Stomach (tissue), 8 donors: ENCODE measurements at regions not wholly inside any gene's neighbourhood (a gene's known extent, or its start where the extent isn't known, plus 50 kb on each side); places are given as distances from the start of the nearest gene placed in this dataset.

Experiments
- DNase-seq, 2 donors: peaks; one replicate each; pipeline versions ENCODE4 v3.0.0 to v3.0.0-alpha.2; 2013 to 2019
- H3K27ac ChIP-seq, 5 donors: fragments of 200-600 bp in 4 of 5; sonication (generic) in 4 of 5; one replicate each; pipeline ENCODE4 v1.5.1; 2013 to 2019; ENCODE audit warnings: mild to moderate bottlenecking in 1 of 5, moderate library complexity in 1 of 5
- H3K27me3 ChIP-seq, 3 donors: fragments of 200-600 bp; sonication (generic); one replicate each; pipeline ENCODE4 v1.5.1; 2017 to 2019; ENCODE audit warnings: mixed run types in 1 of 3
- H3K36me3 ChIP-seq, 4 donors: fragments of 200-600 bp; sonication (generic); 1 replicate in 3 of 4; 2 replicates in 1 of 4; pipeline ENCODE4 v1.5.1; 2016 to 2019
- H3K4me1 ChIP-seq, 4 donors: fragments of 200-600 bp; sonication (generic); one replicate each; pipeline ENCODE4 v1.5.1; 2016 to 2019
- H3K4me3 ChIP-seq, 4 donors: fragments of 200-600 bp; sonication (generic) in 3 of 4; one replicate each; pipeline ENCODE4 v1.5.1; 2016 to 2019; ENCODE audit warnings: mild to moderate bottlenecking in 1 of 4
- H3K9me3 ChIP-seq, 4 donors: fragments of 200-600 bp; sonication (generic); one replicate each; pipeline ENCODE4 v1.5.1; 2016 to 2019
- EP300 ChIP-seq: sonication (generic); formaldehyde crosslinking; IDR thresholded peaks from one replicate; pipeline ENCODE4 v1.6.1; 2017; ENCODE audit warnings: antibody characterized with exemption
- POLR2A ChIP-seq, 4 donors: fragments of 450-650 bp; IDR thresholded peaks; one replicate each; pipeline ENCODE4 v1.6.1; 2016; ENCODE audit warnings: antibody characterized with exemption in 4 of 4, control low read depth in 2 of 4, mild to moderate bottlenecking in 1 of 4, moderate library complexity in 1 of 4
- POLR2AphosphoS5 ChIP-seq, 3 donors: sonication (generic); formaldehyde crosslinking; IDR thresholded peaks; one replicate each; pipeline ENCODE4 v1.6.1; 2016; ENCODE audit warnings: antibody characterized with exemption in 3 of 3
- WGBS, 5 donors: extraction: QIAGEN DNeasy Blood & Tissue Kit in 3 of 5; methylation state at CpG; one replicate each; pipeline versions ENCODE4 v1.1.5 to v1.1.7; 2013 to 2018; 5-methylcytosine and 5-hydroxymethylcytosine counted together
- intact Hi-C: fragments of 100-400 bp; cut with DNase I; formaldehyde crosslinking; loops from one replicate; pipeline ENCODE4 v1.15.1; 2023; ENCODE audit warnings: low total_unique reads
- TF ChIP-seq, protein P1 (sequence below), 7 experiments: fragments of 450-650 bp in 4 of 7; fragments of 200-600 bp in 3 of 7; sonication (generic) in 3 of 7; IDR thresholded peaks; one replicate each; pipeline ENCODE4 v1.5.1; 2016 to 2019; ENCODE audit warnings: antibody characterized with exemption in 7 of 7, control low read depth in 2 of 7, mild to moderate bottlenecking in 1 of 7
- donor health status: healthy with polysubstance abuse.
- donor health status: Bipolar disorder and iron deficiency.
- donor health status: healthy.

DNA sequence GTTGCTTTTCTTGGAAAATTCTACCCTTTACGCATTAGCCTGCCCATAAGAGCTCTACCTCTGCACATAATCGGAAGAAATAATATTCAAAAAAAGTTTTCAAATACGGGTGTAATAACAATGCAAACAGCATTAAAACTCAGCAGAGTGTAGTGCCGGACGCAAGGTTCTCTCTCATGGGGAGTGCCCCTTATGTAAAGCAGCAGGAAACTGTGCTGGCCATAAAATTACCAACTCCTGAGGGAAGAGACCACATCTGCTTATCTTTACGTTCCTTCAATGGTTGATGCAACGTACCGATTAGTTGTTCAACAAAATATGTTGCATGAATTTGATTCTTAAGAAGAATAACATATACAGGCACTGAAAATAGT lies 118.7 kb upstream of the TMCC3 start:
- WGBS, 5 donors, result 71 to 79% (median 72%) methylated on average over 8 of the region's 8 CpGs
- no peak overlapping the region for H3K27ac ChIP-seq
- no peak for DNase-seq
- H3K36me3 ChIP-seq, result no peaks in the 10 kb centered on the region
- H3K27me3 ChIP-seq, result no peaks in the 10 kb centered on the region
- TF ChIP-seq POLR2AphosphoS5 (IDR thresholded peaks at IDR 0.05) (no peak), EP300 (no peak), POLR2A (IDR thresholded peaks at IDR 0.05) (no peak)
- TF ChIP-seq, protein P1, sequence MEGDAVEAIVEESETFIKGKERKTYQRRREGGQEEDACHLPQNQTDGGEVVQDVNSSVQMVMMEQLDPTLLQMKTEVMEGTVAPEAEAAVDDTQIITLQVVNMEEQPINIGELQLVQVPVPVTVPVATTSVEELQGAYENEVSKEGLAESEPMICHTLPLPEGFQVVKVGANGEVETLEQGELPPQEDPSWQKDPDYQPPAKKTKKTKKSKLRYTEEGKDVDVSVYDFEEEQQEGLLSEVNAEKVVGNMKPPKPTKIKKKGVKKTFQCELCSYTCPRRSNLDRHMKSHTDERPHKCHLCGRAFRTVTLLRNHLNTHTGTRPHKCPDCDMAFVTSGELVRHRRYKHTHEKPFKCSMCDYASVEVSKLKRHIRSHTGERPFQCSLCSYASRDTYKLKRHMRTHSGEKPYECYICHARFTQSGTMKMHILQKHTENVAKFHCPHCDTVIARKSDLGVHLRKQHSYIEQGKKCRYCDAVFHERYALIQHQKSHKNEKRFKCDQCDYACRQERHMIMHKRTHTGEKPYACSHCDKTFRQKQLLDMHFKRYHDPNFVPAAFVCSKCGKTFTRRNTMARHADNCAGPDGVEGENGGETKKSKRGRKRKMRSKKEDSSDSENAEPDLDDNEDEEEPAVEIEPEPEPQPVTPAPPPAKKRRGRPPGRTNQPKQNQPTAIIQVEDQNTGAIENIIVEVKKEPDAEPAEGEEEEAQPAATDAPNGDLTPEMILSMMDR (IDR thresholded peaks at IDR 0.05), result no peak
- no peak overlapping the region for H3K4me3 ChIP-seq
- intact Hi-C loops, result loop anchor here (10.0 kb wide), 1 partner anchor 224 kb away; no protein-coding TSS in a partner anchor
- peaks cover 0 to 17% (median 12%) of the 10 kb centered on the region in 4 donors for H3K4me1 ChIP-seq
- H3K9me3 ChIP-seq, result peaks cover 0 to 4% (median 2%) of the 10 kb centered on the region in 4 donors

DNA sequence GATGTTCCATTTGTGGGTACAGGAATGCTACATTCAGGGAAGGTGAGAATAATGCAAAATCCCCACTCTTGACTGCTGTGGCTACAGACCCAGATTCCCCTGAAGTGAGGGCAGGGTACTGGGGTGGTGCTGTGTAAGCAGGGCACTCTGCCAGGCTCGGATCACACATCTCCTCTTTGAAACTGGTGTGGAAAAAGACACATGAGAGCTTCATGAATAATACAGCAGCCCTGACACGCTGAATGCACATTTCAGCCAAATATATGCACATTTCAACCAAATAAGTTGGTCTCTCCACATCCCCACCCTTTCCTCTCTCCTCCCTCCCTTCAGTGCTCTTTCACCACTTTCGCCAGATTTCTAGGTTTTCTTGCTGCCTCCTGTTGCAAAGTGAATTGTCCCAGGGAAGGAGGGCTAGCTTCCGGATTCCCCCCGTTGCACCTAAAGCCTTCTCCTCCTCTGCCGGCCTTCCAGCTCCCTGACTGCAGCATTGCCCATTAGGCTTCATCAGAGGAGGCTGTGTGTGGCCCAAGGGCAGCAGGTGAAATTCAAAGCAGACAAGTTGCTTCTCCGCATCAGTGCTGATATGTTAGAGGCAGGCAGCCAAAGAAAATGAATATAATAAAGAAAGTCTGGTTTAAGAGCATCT lies 118.2 kb upstream of the TMCC3 start:
- 53 to 72% (median 70%) methylated on average over 7 of the region's 7 CpGs for WGBS, 5 donors
- no peaks in the 10 kb centered on the region for H3K9me3 ChIP-seq
- no peaks in the 10 kb centered on the region for H3K27me3 ChIP-seq
- TF ChIP-seq POLR2AphosphoS5 (IDR thresholded peaks at IDR 0.05), result no peak
- no peak for TF ChIP-seq POLR2A (IDR thresholded peaks at IDR 0.05)
- TF ChIP-seq EP300, result no peak
- TF ChIP-seq, protein P1 (IDR thresholded peaks at IDR 0.05), result no peak
- no peaks in the 10 kb centered on the region for H3K36me3 ChIP-seq
- DNase-seq, result no peak
- intact Hi-C loops, result loop anchor here (10.0 kb wide), 1 partner anchor 224 kb away; no protein-coding TSS in a partner anchor
- H3K27ac ChIP-seq, result no peak overlapping the region
- H3K4me3 ChIP-seq, result no peak overlapping the region
- H3K4me1 ChIP-seq, result peaks cover 0 to 22% (median 16%) of the 10 kb centered on the region in 4 donors

DNA sequence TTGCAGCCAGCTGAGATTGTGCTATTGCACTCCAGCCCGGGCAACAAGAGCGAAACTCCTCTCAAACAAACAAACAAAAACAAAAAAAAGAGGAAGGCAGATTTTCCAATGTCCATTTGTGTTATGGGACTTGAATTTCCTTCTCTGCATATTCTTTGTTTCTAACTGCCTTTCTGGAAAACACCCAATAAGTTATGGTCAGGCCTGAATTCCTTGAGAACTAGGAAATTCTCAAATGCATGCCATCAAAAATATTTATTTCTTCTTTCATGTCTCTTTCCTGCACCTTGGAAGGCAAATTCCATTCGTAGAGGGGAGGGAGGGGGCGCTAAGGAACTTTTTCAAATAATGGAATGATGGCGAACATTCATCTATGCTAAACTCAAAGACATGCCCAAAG lies 117.6 kb upstream of the TMCC3 start:
- Histone ChIP-seq H3K27me3 (no peaks in the 10 kb centered on the region), H3K4me3 (no peak overlapping the region), H3K9me3 (no peaks in the 10 kb centered on the region), H3K27ac (no peak overlapping the region), H3K36me3 (no peaks in the 10 kb centered on the region), H3K4me1 (peaks cover 0 to 28% (median 16%) of the 10 kb centered on the region in 4 donors)
- TF ChIP-seq, protein P1 (IDR thresholded peaks at IDR 0.05), result no peak
- TF ChIP-seq EP300 (no peak), POLR2AphosphoS5 (IDR thresholded peaks at IDR 0.05) (no peak), POLR2A (IDR thresholded peaks at IDR 0.05) (no peak)
- 73 to 88% (median 84%) methylated on average over 5 of the region's 5 CpGs for WGBS, 5 donors
- intact Hi-C loops, result loop anchor here (10.0 kb wide), 1 partner anchor 223 kb away; no protein-coding TSS in a partner anchor
- no peak for DNase-seq

DNA sequence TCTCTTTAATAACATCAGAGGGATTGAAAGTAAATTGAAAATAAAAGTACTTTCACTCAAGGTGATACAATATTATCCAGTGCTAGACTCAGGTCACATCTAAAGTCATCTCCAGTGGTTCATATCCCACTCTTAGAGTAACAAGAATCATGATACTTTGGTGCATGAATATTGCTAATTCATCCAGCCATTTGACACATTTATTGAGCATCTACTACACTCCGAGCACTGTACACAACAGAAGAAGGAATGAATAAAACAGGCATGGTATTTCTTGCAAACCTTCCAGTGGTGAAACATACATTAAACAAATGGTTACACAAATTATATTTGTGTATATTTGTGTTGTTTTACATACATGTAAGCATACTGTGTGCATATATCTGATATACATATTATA lies 116.0 kb upstream of the TMCC3 start:
- 97 to 100% (median 100%) methylated on average over 1 of the region's 1 CpG for WGBS, 5 donors
- intact Hi-C loops, result loop anchor here (10.0 kb wide), 1 partner anchor 222 kb away; no protein-coding TSS in a partner anchor
- no peak for DNase-seq
- Histone ChIP-seq H3K27ac (no peak overlapping the region), H3K4me1 (peaks cover 0 to 29% (median 16%) of the 10 kb centered on the region in 4 donors), H3K36me3 (no peaks in the 10 kb centered on the region), H3K9me3 (no peaks in the 10 kb centered on the region), H3K4me3 (no peak overlapping the region), H3K27me3 (no peaks in the 10 kb centered on the region)
- TF ChIP-seq, protein P1 (IDR thresholded peaks at IDR 0.05), result no peak
- TF ChIP-seq EP300 (no peak), POLR2A (IDR thresholded peaks at IDR 0.05) (no peak), POLR2AphosphoS5 (IDR thresholded peaks at IDR 0.05) (no peak)
